ENCODE measurements at regions not wholly inside any gene's neighbourhood (a gene's known extent, or its start where the extent isn't known, plus 50 kb on each side); places are given as distances from the start of the nearest gene placed in this dataset.

DNA sequence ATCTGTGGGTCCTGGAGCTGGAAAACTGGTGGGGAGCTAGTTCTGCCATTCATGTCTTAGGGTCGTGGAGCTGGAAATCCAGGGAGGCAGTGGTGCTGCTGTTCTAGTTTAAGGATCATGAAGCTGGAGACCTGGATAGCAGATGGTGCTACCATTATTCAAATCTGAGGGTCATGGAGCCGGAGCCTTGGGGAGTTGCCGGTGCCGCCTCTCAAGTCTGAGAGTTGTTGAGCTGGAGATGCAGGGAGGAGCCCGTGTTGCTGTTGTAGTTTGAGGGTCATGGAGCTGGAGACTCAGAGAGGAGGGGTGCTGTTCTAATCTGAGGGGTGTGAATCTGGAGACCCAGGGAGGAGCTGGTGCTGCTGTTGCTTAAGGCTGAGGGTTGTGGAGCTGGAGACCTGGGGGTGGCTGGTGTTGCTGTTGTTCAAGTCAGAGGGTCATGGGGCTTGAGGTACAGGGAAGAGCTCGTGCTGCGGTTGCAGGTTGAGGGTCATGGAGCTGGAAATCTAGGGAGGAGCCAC lies 86.0 kb upstream of the ZNF479 start:
- TF ChIP-seq, protein P1, sequence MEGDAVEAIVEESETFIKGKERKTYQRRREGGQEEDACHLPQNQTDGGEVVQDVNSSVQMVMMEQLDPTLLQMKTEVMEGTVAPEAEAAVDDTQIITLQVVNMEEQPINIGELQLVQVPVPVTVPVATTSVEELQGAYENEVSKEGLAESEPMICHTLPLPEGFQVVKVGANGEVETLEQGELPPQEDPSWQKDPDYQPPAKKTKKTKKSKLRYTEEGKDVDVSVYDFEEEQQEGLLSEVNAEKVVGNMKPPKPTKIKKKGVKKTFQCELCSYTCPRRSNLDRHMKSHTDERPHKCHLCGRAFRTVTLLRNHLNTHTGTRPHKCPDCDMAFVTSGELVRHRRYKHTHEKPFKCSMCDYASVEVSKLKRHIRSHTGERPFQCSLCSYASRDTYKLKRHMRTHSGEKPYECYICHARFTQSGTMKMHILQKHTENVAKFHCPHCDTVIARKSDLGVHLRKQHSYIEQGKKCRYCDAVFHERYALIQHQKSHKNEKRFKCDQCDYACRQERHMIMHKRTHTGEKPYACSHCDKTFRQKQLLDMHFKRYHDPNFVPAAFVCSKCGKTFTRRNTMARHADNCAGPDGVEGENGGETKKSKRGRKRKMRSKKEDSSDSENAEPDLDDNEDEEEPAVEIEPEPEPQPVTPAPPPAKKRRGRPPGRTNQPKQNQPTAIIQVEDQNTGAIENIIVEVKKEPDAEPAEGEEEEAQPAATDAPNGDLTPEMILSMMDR (IDR thresholded peaks at IDR 0.05), result no peak
- no peak for TF ChIP-seq EZH2 (IDR thresholded peaks at IDR 0.05; ENCODE audit: borderline replicate concordance, insufficient read depth, low read depth, low read length, poor library complexity, severe bottlenecking)
- POLR2A ChIA-PET, result no interaction called here

DNA sequence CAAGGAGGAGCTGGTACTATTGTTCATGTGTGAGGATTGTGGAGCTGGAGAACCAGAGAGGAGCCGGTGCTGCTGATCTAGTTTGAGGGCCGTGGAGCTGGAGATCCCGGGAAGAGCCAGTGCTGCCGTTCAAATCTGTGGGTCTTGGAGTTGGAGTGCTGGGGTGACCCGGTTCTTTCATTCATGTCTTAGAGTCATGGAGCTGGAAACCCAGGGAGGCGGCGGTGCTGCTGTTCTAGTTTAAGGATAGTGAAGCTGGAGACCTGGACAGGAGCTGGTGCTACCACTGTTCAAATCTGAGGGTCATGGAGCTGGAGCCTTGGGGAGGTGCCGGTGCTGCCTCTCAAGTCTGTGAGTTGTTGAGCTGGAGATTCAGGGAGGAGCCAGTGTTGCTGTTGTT lies 88.5 kb upstream of the ZNF479 start:
- CTCF ChIA-PET, result no interaction called here
- no peak overlapping the region for H3K27ac Mint-ChIP-seq
- no peak overlapping the region for H3K4me3 Mint-ChIP-seq

More for the DNA sequence above, 86.0 kb upstream of the ZNF479 start:
- Histone ChIP-seq H3K27me3 (replicated peaks in 1 of 4; ENCODE audit: control extremely low read depth in 1 of 4, control insufficient read depth in 3 of 4, insufficient read depth in 4 of 4, low read length in 3 of 4) (no peaks in the 10 kb centered on the region), H3K27ac (ENCODE audit: low read length in 2 of 2) (no peak overlapping the region), H3K4me3 (ENCODE audit: control extremely low read depth in 1 of 5, extremely low read depth in 1 of 5, insufficient read depth in 1 of 5, low read depth in 2 of 5, low read length in 4 of 5) (no peak overlapping the region), H2AFZ (ENCODE audit: insufficient read depth, low read depth, low read length, poor library complexity, severe bottlenecking) (no peak overlapping the region), H3K79me2 (ENCODE audit: control insufficient read depth, insufficient read depth, low read length) (no peaks in the 10 kb centered on the region), H3K36me3 (replicated peaks in 1 of 2; ENCODE audit: control extremely low read depth in 1 of 2, control insufficient read depth in 1 of 2, extremely low read depth in 1 of 2, insufficient read depth in 2 of 2, low read length in 1 of 2) (no peaks in the 10 kb centered on the region), H3K4me2 (replicated peaks; ENCODE audit: low read depth, low read length, poor library complexity, severe bottlenecking) (no peak overlapping the region), H3K9me3 (ENCODE audit: control extremely low read depth in 1 of 3, control insufficient read depth in 2 of 3, insufficient read depth in 1 of 3, low read length in 2 of 3) (peaks cover 0 to 79% (median 0%) of the 10 kb centered on the region in 3 donors), H3K9ac (ENCODE audit: low read length) (no peak overlapping the region), H3K4me1 (ENCODE audit: control insufficient read depth in 2 of 2, insufficient read depth in 2 of 2, low read length in 2 of 2) (no peaks in the 10 kb centered on the region), H4K20me1 (ENCODE audit: control insufficient read depth, insufficient read depth, low read length, poor library complexity, severe bottlenecking) (no peaks in the 10 kb centered on the region)
- Mint-ChIP-seq H3K27me3 (no peaks in the 10 kb centered on the region), H3K9me3 (ENCODE audit: insufficient read depth) (peaks cover 42% of the 10 kb centered on the region), H3K4me3 (no peak overlapping the region), H3K4me1 (no peaks in the 10 kb centered on the region), H3K27ac (no peak overlapping the region)
- no peak for DNase-seq
- no peak for ATAC-seq (ENCODE audit: low read depth)
- 84% methylated on average over 7 of the region's 7 CpGs for WGBS (ENCODE audit: insufficient coverage)
- CTCF ChIA-PET, result no interaction called here
- intact Hi-C loops (cut with micrococcal nuclease), result no loop called here

More for the DNA sequence above, 88.5 kb upstream of the ZNF479 start:
- WGBS (ENCODE audit: insufficient coverage), result 90% methylated on average over 8 of the region's 8 CpGs
- no peak for TF ChIP-seq EZH2 (IDR thresholded peaks at IDR 0.05; ENCODE audit: borderline replicate concordance, insufficient read depth, low read depth, low read length, poor library complexity, severe bottlenecking)
- TF ChIP-seq, protein P1 (IDR thresholded peaks at IDR 0.05), result no peak
- Histone ChIP-seq H3K27ac (ENCODE audit: low read length in 2 of 2) (no peak overlapping the region), H2AFZ (ENCODE audit: insufficient read depth, low read depth, low read length, poor library complexity, severe bottlenecking) (no peak overlapping the region), H4K20me1 (ENCODE audit: control insufficient read depth, insufficient read depth, low read length, poor library complexity, severe bottlenecking) (no peaks in the 10 kb centered on the region), H3K4me2 (replicated peaks; ENCODE audit: low read depth, low read length, poor library complexity, severe bottlenecking) (no peak overlapping the region), H3K4me1 (ENCODE audit: control insufficient read depth in 2 of 2, insufficient read depth in 2 of 2, low read length in 2 of 2) (no peaks in the 10 kb centered on the region), H3K79me2 (ENCODE audit: control insufficient read depth, insufficient read depth, low read length) (no peaks in the 10 kb centered on the region), H3K4me3 (ENCODE audit: control extremely low read depth in 1 of 5, extremely low read depth in 1 of 5, insufficient read depth in 1 of 5, low read depth in 2 of 5, low read length in 4 of 5) (no peak overlapping the region), H3K36me3 (replicated peaks in 1 of 2; ENCODE audit: control extremely low read depth in 1 of 2, control insufficient read depth in 1 of 2, extremely low read depth in 1 of 2, insufficient read depth in 2 of 2, low read length in 1 of 2) (no peaks in the 10 kb centered on the region), H3K9ac (ENCODE audit: low read length) (no peak overlapping the region), H3K27me3 (replicated peaks in 1 of 4; ENCODE audit: control extremely low read depth in 1 of 4, control insufficient read depth in 3 of 4, insufficient read depth in 4 of 4, low read length in 3 of 4) (no peaks in the 10 kb centered on the region), H3K9me3 (ENCODE audit: control extremely low read depth in 1 of 3, control insufficient read depth in 2 of 3, insufficient read depth in 1 of 3, low read length in 2 of 3) (peaks cover 0 to 79% (median 0%) of the 10 kb centered on the region in 3 donors)
- ATAC-seq (ENCODE audit: low read depth) (no peak), DNase-seq (no peak)
- Mint-ChIP-seq H3K9me3 (ENCODE audit: insufficient read depth) (peaks cover 36% of the 10 kb centered on the region), H3K27me3 (no peaks in the 10 kb centered on the region), H3K4me1 (no peaks in the 10 kb centered on the region)
- intact Hi-C loops (cut with micrococcal nuclease), result no loop called here
- POLR2A ChIA-PET, result no interaction called here
